K562 (cell line): ENCODE measurements at regions not wholly inside any gene's neighbourhood (a gene's known extent, or its start where the extent isn't known, plus 50 kb on each side); places are given as distances from the start of the nearest gene placed in this dataset.

Experiments used
- ATAC-seq: fragments of 200-7000 bp; cut with Tn5 transposase; 3 replicates; pipeline ENCODE4 v1.9.1; 2020; ENCODE audit warnings: moderate library complexity
- BruUV-seq: library from RNA; stranded (reverse); fragments of 400-500 nt; replicated peaks from 2 replicates; lab custom pipeline; 2021; lab: Mats Ljungman, UMichigan
- CTCF ChIA-PET: fragments of 300-600 bp; formaldehyde crosslinking; extraction: SDS; loops from one replicate; lab custom pipeline; 2021; ENCODE audit warnings: low intra/inter-chr PET ratio; lab: Yijun Ruan, JAX
- POLR2A ChIA-PET: fragments of 300-600, 350-650 bp; sonication (Branson Sonifier 250); formaldehyde crosslinking; extraction: SDS; loops from one replicate; lab custom pipeline; 2021; ENCODE audit warnings: antibody characterized with exemption, inconsistent platforms; lab: Yijun Ruan, JAX
- DNase-seq, 4 experiments: peaks; one replicate each; pipeline versions ENCODE4 v3.0.0 to v3.0.0-alpha.2; 2011 to 2018; ENCODE audit warnings: low spot score in 3 of 4, mixed read lengths in 3 of 4; ENCODE audit errors: extremely low read depth in 1 of 4
- FAIRE-seq: peaks from 2 replicates; lab custom pipeline; 2011; peaks lifted over from hg19 to GRCh38; lab: Jason Lieb, UNC
- H2AFZ ChIP-seq: 2 replicates; pipeline ENCODE4 v1.6.0; 2011; ENCODE audit warnings: low read depth, low read length, control low read depth, inconsistent platforms
- H3K27ac ChIP-seq: fragments of 200-600 bp; 3 replicates; pipeline ENCODE4 v1.8.0; 2011; ENCODE audit warnings: low read depth, mild to moderate bottlenecking, control low read depth, inconsistent platforms, low read length, moderate library complexity, mixed read lengths; ENCODE audit errors: extremely low read depth
- H3K27me3 ChIP-seq, 2 experiments: fragments of 300-600 bp in 1 of 2; 2 replicates in 1 of 2; 3 replicates in 1 of 2; pipeline versions ENCODE4 v1.6.0 to v1.8.0; 2011; ENCODE audit warnings: inconsistent platforms in 2 of 2, low read length in 2 of 2, mild to moderate bottlenecking in 1 of 2, mixed read lengths in 1 of 2, moderate library complexity in 1 of 2; ENCODE audit not compliant: control insufficient read depth in 2 of 2, insufficient read depth in 2 of 2
- H3K36me3 ChIP-seq: fragments of 300-600 bp; 3 replicates; pipeline ENCODE4 v1.8.0; 2011; ENCODE audit warnings: mild to moderate bottlenecking, low read length, inconsistent platforms; ENCODE audit not compliant: control insufficient read depth, insufficient read depth
- H3K4me1 ChIP-seq, 2 experiments: fragments of 200-600 bp in 1 of 2; replicated peaks in 1 of 2; 2 replicates in 1 of 2; 3 replicates in 1 of 2; pipeline versions ENCODE4 v1.5.1 to v1.8.0; 2011; ENCODE audit warnings: inconsistent platforms in 2 of 2, low read length in 2 of 2, mild to moderate bottlenecking in 1 of 2, mixed read lengths in 1 of 2, moderate library complexity in 1 of 2; ENCODE audit not compliant: control insufficient read depth in 2 of 2, insufficient read depth in 2 of 2
- H3K4me2 ChIP-seq: 2 replicates; pipeline ENCODE4 v1.6.1; 2011; ENCODE audit warnings: low read length, control low read depth, inconsistent platforms, mixed read lengths; ENCODE audit not compliant: insufficient read depth
- H3K4me3 ChIP-seq: fragments of 200-600 bp; sonication (generic), shearing (Covaris generic); 2 replicates; pipeline ENCODE4 v1.5.1; 2016; ENCODE audit warnings: control low read depth, inconsistent platforms
- H3K79me2 ChIP-seq: fragments of 200-600 bp; 3 replicates; pipeline ENCODE4 v1.8.0; 2011; ENCODE audit warnings: low read length, inconsistent platforms; ENCODE audit not compliant: control insufficient read depth, insufficient read depth
- H3K9ac ChIP-seq, 2 experiments: 2 replicates each; pipeline versions ENCODE4 v1.6.0 to v1.6.1; 2011; ENCODE audit warnings: low read depth in 2 of 2, low read length in 2 of 2, control low read depth in 1 of 2, inconsistent platforms in 1 of 2, mild to moderate bottlenecking in 1 of 2, mixed read lengths in 1 of 2; ENCODE audit not compliant: insufficient read depth in 1 of 2
- H3K9me1 ChIP-seq: one replicate; pipeline ENCODE4 v1.6.0; 2011; ENCODE audit warnings: inconsistent platforms, mild to moderate bottlenecking, low read length, moderate library complexity; ENCODE audit not compliant: control insufficient read depth, insufficient read depth
- H3K9me3 ChIP-seq: replicated peaks from 2 replicates; pipeline ENCODE4 v1.5.1; 2011; ENCODE audit warnings: low read depth, low read length, inconsistent platforms; ENCODE audit not compliant: control insufficient read depth, insufficient read depth
- H4K20me1 ChIP-seq: replicated peaks from 2 replicates; pipeline ENCODE4 v1.6.1; 2011; ENCODE audit warnings: low read length, inconsistent platforms, mixed read lengths; ENCODE audit not compliant: control insufficient read depth, insufficient read depth
- ARID1B ChIP-seq: fragments of 450-650 bp; IDR thresholded peaks from 2 replicates; pipeline ENCODE4 v1.6.1; 2016; ENCODE audit warnings: antibody characterized with exemption, mild to moderate bottlenecking, inconsistent platforms
- ATF1 ChIP-seq, 2 experiments: fragments of 450-650 bp in 1 of 2; IDR thresholded peaks; 2 replicates each; pipeline ENCODE4 v1.6.1; 2016; ENCODE audit warnings: missing compliant biosample characterization in 1 of 2, missing genetic modification characterization in 1 of 2
- CBFB ChIP-seq: sonication (generic); formaldehyde crosslinking; IDR thresholded peaks from 2 replicates; pipeline ENCODE4 v1.4.0; 2020; ENCODE audit warnings: mild to moderate bottlenecking, missing genetic modification reagents
- E2F1 ChIP-seq: sonication (generic); formaldehyde crosslinking; IDR thresholded peaks from 2 replicates; pipeline ENCODE4 v1.8.1; 2023; ENCODE audit warnings: mild to moderate bottlenecking, missing genetic modification reagents, moderate library complexity
- E4F1 ChIP-seq: fragments of 250-450 bp; sonication (Bioruptor Pico); IDR thresholded peaks from 2 replicates; pipeline ENCODE4 v1.5.0; 2021; ENCODE audit warnings: mild to moderate bottlenecking, borderline replicate concordance
- MAFF ChIP-seq: IDR thresholded peaks from 2 replicates; pipeline ENCODE4 v1.6.1; 2012; ENCODE audit warnings: low read length, improper control_type of control experiment
- NBN ChIP-seq: fragments of 450-650 bp; IDR thresholded peaks from 2 replicates; pipeline ENCODE4 v1.6.1; 2016; ENCODE audit warnings: low read depth, mild to moderate bottlenecking
- NCOA2 ChIP-seq, 2 experiments: fragments of 450-650 bp; IDR thresholded peaks; 2 replicates each; pipeline ENCODE4 v1.6.1; 2018; ENCODE audit warnings: mild to moderate bottlenecking in 2 of 2, moderate library complexity in 1 of 2; ENCODE audit not compliant: partially characterized antibody in 2 of 2
- NCOA4 ChIP-seq: fragments of 450-650 bp; IDR thresholded peaks from 2 replicates; pipeline ENCODE4 v1.6.1; 2018; ENCODE audit warnings: mild to moderate bottlenecking; ENCODE audit not compliant: partially characterized antibody
- TRIM24 ChIP-seq, 2 experiments: fragments of 450-650 bp; IDR thresholded peaks; 2 replicates each; pipeline ENCODE4 v1.6.1; 2016
- ZNF444 ChIP-seq: fragments of 250-450 bp; sonication (Bioruptor Pico); IDR thresholded peaks from 2 replicates; pipeline ENCODE4 v1.4.0; 2020; ENCODE audit warnings: mild to moderate bottlenecking, moderate library complexity
- WGBS: fragments of 100-300 bp; shearing (Covaris generic); methylation state at CpG from one replicate; pipeline ENCODE4 v1.1.6; 2016; ENCODE audit warnings: low coverage, mixed read lengths; ENCODE audit not compliant: insufficient coverage; ENCODE audit errors: missing lambda C conversion rate; 5-methylcytosine and 5-hydroxymethylcytosine counted together
- in situ Hi-C: fragments of 300-500 bp; cut with MboI; formaldehyde crosslinking; loops from 4 replicates; pipeline ENCODE4 v1.15.0; 2018; ENCODE audit warnings: inconsistent platforms, mixed read lengths
- intact Hi-C: fragments of 100-400 bp; cut with micrococcal nuclease; formaldehyde crosslinking; loops from 2 replicates; pipeline ENCODE4 v1.14.2; 2022

GRCh38 chr5:67515020-67515689 is 318.6 kb upstream of the CD180 start (continued):
- TF ChIP-seq E2F1 (no peak), ZNF444 (CRISPR knock-in tag) (no peak), TRIM24 (IDR thresholded peaks at IDR 0.05) (no peak), MAFF (no peak), NCOA2 (IDR thresholded peaks at IDR 0.05; ENCODE audit: partially characterized antibody in 2 of 2) (no peak), ATF1 (CRISPR knock-in tag; IDR thresholded peaks at IDR 0.05) (no peak), ATF1 (tag; IDR thresholded peaks at IDR 0.05) (no peak), CBFB (no peak), NCOA4 (no peak)

DNA sequence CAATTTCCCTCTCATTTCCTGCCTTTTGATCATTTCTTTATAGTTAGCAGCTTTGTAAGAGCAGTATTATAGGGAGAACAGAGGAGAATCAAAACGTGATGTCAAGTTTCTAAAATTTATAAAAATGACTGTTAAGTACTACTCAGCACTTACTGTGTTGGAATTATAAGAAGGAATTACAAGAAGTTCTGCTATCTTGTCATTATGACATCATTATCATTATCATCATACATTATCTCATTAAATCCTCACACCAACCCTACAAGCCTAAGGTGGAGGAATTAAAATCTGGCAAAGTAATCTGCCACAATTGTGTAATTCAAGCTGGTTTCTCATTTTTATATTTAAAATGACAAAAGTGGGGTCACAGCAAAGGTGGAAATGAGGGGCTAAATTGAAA is 316.2 kb upstream of the CD180 start:
- no peak overlapping the region for H2AFZ ChIP-seq
- no peaks in the 10 kb centered on the region for H3K9me3 ChIP-seq
- FAIRE-seq, result no peak
- ChIA-PET CTCF (no interaction called here), POLR2A (no interaction called here)
- no TSS peak for BruUV-seq
- no peak overlapping the region for H3K27ac ChIP-seq
- H3K4me3 ChIP-seq, result no peak overlapping the region
- H3K4me2 ChIP-seq, result no peak overlapping the region
- no peak for DNase-seq
- H3K9ac ChIP-seq, result no peak overlapping the region
- H4K20me1 ChIP-seq, result no peaks in the 10 kb centered on the region
- H3K79me2 ChIP-seq, result no peaks in the 10 kb centered on the region
- 0% methylated on average over 1 of the region's 1 CpG for WGBS
- no peaks in the 10 kb centered on the region for H3K9me1 ChIP-seq
- no peaks in the 10 kb centered on the region for H3K4me1 ChIP-seq
- ATAC-seq, result no peak
- no peaks in the 10 kb centered on the region for H3K27me3 ChIP-seq
- in situ Hi-C loops (no loop called here), intact Hi-C loops (no loop called here)
- H3K36me3 ChIP-seq, result no peaks in the 10 kb centered on the region
- no peak for TF ChIP-seq ARID1B
- TF ChIP-seq NBN, result no peak
- no peak for TF ChIP-seq E4F1 (CRISPR knock-in tag)
